Pancreas (tissue), 10 donors: ENCODE measurements at regions not wholly inside any gene's neighbourhood (a gene's known extent, or its start where the extent isn't known, plus 50 kb on each side); places are given as distances from the start of the nearest gene placed in this dataset.

Experiments used
- ATAC-seq, 4 donors: fragments of 200-7000 bp; cut with Tn5 transposase; one replicate each; pipeline versions ENCODE4 v1.8.0 to v1.9.1; 2020; ENCODE audit warnings: mild to moderate bottlenecking in 4 of 4, moderate library complexity in 4 of 4
- DNase-seq, 6 donors: peaks; one replicate each; pipeline ENCODE4 v3.0.0-alpha.2; 2020
- FAIRE-seq: peaks from 2 replicates; lab custom pipeline; 2012; peaks lifted over from hg19 to GRCh38; lab: Jason Lieb, UNC
- H3K27ac ChIP-seq, 4 donors: fragments of 200-600 bp; sonication (generic); 1 replicate in 3 of 4; 2 replicates in 1 of 4; pipeline versions ENCODE4 v1.5.0 to v1.8.0; 2020
- H3K27me3 ChIP-seq, 4 donors: fragments of 200-600 bp; one replicate each; pipeline ENCODE4 v1.8.0; 2021
- H3K36me3 ChIP-seq, 3 donors: fragments of 200-600 bp; sonication (generic) in 1 of 3; one replicate each; pipeline versions ENCODE4 v1.5.0 to v1.8.0; 2020 to 2021
- H3K4me1 ChIP-seq, 3 donors: fragments of 200-600 bp; one replicate each; pipeline ENCODE4 v1.8.0; 2021
- H3K4me3 ChIP-seq, 4 donors: fragments of 200-600 bp; sonication (generic) in 2 of 4; one replicate each; pipeline versions ENCODE4 v1.5.0 to v1.8.0; 2020 to 2021
- H3K9me3 ChIP-seq, 4 donors: fragments of 200-600 bp; one replicate each; pipeline ENCODE4 v1.8.0; 2021
- CTCF ChIP-seq, 4 donors: fragments of 200-600 bp; sonication (generic) in 3 of 4; IDR thresholded peaks; one replicate each; pipeline versions ENCODE4 v1.5.0 to v1.8.0; 2021; ENCODE audit warnings: antibody characterized with exemption in 4 of 4
- WGBS, 2 donors: extraction: QIAGEN DNeasy Blood & Tissue Kit; methylation state at CpG; one replicate each; pipeline ENCODE4 v1.1.7; 2013; 5-methylcytosine and 5-hydroxymethylcytosine counted together
- intact Hi-C, 3 donors: fragments of 100-400 bp; cut with DNase I; formaldehyde crosslinking; loops; one replicate each; pipeline versions ENCODE4 v1.11.1 to v1.14.2; 2022
- donor health status: healthy with polysubstance abuse.
- donor health status: DM: no; HTN: no; CAD: no; lungs with moderate emphysema.
- donor health status: DM: no; HTN: no; CAD: no.
- donor health status: control.
- donor health status: control.
- donor health status: Bipolar disorder and iron deficiency.
- donor health status: DM: yes; HTN: yes; CAD: no.
- donor health status: DM: no; HTN: no; CAD: no.
- donor health status: DM: no; HTN: no; CAD: no.
- donor health status: DM: yes; HTN: yes; CAD: no.

DNA sequence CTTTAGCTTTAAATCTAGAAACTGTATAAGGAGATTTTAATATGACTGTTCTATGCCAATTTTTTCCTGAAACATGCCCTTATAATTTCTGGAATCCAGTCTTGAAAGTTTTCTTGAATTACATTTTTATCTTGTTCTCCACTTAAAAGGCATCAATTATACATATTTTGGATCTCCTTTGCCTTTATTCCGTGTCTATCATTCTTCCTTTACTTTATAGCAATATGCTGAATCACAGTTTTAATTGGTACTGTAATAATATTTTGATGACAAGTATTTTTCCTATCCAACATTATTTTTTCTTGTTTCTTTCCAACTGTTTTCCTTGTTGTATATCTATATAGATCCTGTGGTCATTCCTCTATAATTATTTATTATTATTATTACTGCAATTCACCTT is 361.2 kb downstream of the PIK3R1 start:
- Histone ChIP-seq H3K27ac (no peak overlapping the region), H3K36me3 (no peaks in the 10 kb centered on the region), H3K27me3 (no peaks in the 10 kb centered on the region), H3K4me1 (no peaks in the 10 kb centered on the region), H3K4me3 (no peak overlapping the region), H3K9me3 (no peaks in the 10 kb centered on the region)
- TF ChIP-seq CTCF (IDR thresholded peaks at IDR 0.05) = no peak
- DNase-seq (no peak), FAIRE-seq (no peak), ATAC-seq (no peak)
- WGBS, 2 donors = 62 to 84% methylated on average over 1 of the region's 1 CpG
- intact Hi-C loops = no loop called here

DNA sequence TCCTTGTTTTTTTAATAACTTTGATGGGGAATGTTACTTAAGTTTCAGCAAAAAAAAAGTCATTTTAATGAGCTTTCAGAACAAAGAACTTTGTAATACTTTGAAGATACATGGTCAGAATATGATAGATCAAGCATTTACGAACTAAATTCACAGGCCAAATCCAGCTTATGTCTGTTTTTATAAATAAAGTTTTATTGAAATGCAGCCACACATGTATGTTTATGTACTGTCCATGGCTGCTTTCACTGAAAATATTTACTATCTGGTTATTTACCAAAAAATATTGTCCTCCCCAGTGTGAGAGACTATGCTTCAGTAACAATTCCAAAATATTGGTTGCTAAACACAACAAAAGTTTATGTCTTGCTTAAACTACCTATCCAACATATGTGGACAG is 366.7 kb downstream of the PIK3R1 start:
- no peak for FAIRE-seq
- H3K27me3 ChIP-seq = no peaks in the 10 kb centered on the region
- no peaks in the 10 kb centered on the region for H3K36me3 ChIP-seq
- intact Hi-C loops = no loop called here
- no peak for TF ChIP-seq CTCF (IDR thresholded peaks at IDR 0.05)
- H3K4me1 ChIP-seq = no peaks in the 10 kb centered on the region
- no peak overlapping the region for H3K4me3 ChIP-seq
- H3K9me3 ChIP-seq = no peaks in the 10 kb centered on the region
- no peak overlapping the region for H3K27ac ChIP-seq
- DNase-seq = no peak
- no peak for ATAC-seq
- WGBS, 2 donors = 77 to 85% methylated on average over 1 of the region's 1 CpG

DNA sequence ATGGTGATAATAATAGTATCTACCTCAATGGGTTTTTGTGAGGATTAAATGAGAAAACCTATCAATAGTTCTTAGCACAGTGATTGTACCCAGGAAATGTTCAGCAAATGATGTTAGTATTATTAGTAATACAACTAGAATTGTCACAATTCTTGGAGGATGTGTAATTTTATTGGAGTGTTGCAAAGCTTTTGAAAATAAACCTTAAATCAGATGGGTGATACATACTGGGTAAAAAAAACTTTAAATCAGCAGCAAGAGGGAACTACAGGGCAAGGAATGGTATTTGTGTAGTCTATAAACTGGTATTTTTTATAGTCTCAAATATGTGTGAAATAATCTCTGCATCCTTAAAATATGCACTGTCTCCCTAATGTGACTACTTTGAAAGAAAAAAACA is 371.6 kb downstream of the PIK3R1 start:
- no peak for TF ChIP-seq CTCF (IDR thresholded peaks at IDR 0.05)
- intact Hi-C loops = no loop called here
- H3K4me3 ChIP-seq = no peak overlapping the region
- H3K27me3 ChIP-seq = no peaks in the 10 kb centered on the region
- H3K4me1 ChIP-seq = no peaks in the 10 kb centered on the region
- DNase-seq = no peak
- H3K36me3 ChIP-seq = no peaks in the 10 kb centered on the region
- H3K9me3 ChIP-seq = no peaks in the 10 kb centered on the region
- H3K27ac ChIP-seq = no peak overlapping the region
- no peak for FAIRE-seq
- ATAC-seq = no peak

- TF ChIP-seq CTCF (IDR thresholded peaks at IDR 0.05) = no peak
- 75 to 82% methylated on average over 4 of the region's 4 CpGs for WGBS, 2 donors
- Histone ChIP-seq H3K9me3 (no peaks in the 10 kb centered on the region), H3K27ac (no peak overlapping the region), H3K36me3 (no peaks in the 10 kb centered on the region), H3K27me3 (no peaks in the 10 kb centered on the region), H3K4me3 (no peak overlapping the region), H3K4me1 (no peaks in the 10 kb centered on the region)
- FAIRE-seq (no peak), ATAC-seq (no peak), DNase-seq (no peak)
- intact Hi-C loops = no loop called here
Observed at GRCh38 chr5:68591850-68592249, 376.3 kb downstream of the PIK3R1 start.

DNA sequence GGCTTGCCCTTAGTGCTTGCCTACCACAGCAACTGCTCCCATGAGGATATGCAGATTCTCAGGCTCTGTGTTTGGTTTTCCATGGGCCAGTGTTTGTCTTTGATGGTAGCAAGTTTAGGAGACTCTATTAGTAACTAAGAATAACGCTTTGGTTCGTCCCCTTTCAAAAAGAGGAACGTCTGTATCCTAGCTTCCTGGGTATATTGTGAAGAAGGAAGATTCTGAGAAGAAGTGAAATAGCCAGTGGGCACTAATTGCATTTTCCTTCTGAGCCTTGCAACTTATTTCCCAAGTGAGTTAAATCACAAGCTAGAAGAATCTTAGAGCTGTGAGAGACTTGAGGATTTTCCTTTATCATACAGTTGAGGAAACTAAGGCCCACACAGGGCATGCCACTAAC is 376.8 kb downstream of the PIK3R1 start:
- TF ChIP-seq CTCF (IDR thresholded peaks at IDR 0.05) = no peak
- intact Hi-C loops = no loop called here
- no peaks in the 10 kb centered on the region for H3K9me3 ChIP-seq
- H3K4me3 ChIP-seq = no peak overlapping the region
- no peaks in the 10 kb centered on the region for H3K4me1 ChIP-seq
- 91 to 93% methylated on average over 3 of the region's 3 CpGs for WGBS, 2 donors
- no peak for DNase-seq
- no peak overlapping the region for H3K27ac ChIP-seq
- H3K36me3 ChIP-seq = no peaks in the 10 kb centered on the region
- no peak for ATAC-seq
- H3K27me3 ChIP-seq = no peaks in the 10 kb centered on the region
- FAIRE-seq = no peak
